ENCODE measurements at regions not wholly inside any gene's neighbourhood (a gene's known extent, or its start where the extent isn't known, plus 50 kb on each side); places are given as distances from the start of the nearest gene placed in this dataset.
A peak's percentile ranks its signal among the peaks of the same experiment; 100 is the strongest.
"Not testable (repeated sequence)": the region's sequence is repeated elsewhere in the genome, so short reads cannot be mapped to it uniquely, and the experiment has no call there.

- TF ChIP-seq, protein P1, sequence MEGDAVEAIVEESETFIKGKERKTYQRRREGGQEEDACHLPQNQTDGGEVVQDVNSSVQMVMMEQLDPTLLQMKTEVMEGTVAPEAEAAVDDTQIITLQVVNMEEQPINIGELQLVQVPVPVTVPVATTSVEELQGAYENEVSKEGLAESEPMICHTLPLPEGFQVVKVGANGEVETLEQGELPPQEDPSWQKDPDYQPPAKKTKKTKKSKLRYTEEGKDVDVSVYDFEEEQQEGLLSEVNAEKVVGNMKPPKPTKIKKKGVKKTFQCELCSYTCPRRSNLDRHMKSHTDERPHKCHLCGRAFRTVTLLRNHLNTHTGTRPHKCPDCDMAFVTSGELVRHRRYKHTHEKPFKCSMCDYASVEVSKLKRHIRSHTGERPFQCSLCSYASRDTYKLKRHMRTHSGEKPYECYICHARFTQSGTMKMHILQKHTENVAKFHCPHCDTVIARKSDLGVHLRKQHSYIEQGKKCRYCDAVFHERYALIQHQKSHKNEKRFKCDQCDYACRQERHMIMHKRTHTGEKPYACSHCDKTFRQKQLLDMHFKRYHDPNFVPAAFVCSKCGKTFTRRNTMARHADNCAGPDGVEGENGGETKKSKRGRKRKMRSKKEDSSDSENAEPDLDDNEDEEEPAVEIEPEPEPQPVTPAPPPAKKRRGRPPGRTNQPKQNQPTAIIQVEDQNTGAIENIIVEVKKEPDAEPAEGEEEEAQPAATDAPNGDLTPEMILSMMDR (IDR thresholded peaks at IDR 0.05; ENCODE audit: insufficient read depth, low read length, poor library complexity, severe bottlenecking), result no peak
- no peak for DNase-seq (ENCODE audit: low read depth)
- H3K27me3 ChIP-seq (ENCODE audit: control insufficient read depth, insufficient read depth, low read length), result no peaks in the 10 kb centered on the region
- H3K4me3 ChIP-seq (ENCODE audit: low read depth, low read length), result no peak overlapping the region
- H3K36me3 ChIP-seq (ENCODE audit: control insufficient read depth, insufficient read depth, low read length), result no peaks in the 10 kb centered on the region
Measured at GRCh38 chr17:71102777-71103176, 933.4 kb downstream of the KCNJ2 start.

- Histone ChIP-seq H3K27me3 (ENCODE audit: control insufficient read depth, insufficient read depth, low read length) (no peaks in the 10 kb centered on the region), H3K36me3 (ENCODE audit: control insufficient read depth, insufficient read depth, low read length) (no peaks in the 10 kb centered on the region), H3K4me3 (ENCODE audit: low read depth, low read length) (no peak overlapping the region)
- TF ChIP-seq, protein P1 (IDR thresholded peaks at IDR 0.05; ENCODE audit: insufficient read depth, low read length, poor library complexity, severe bottlenecking), result no peak
- no peak for DNase-seq (ENCODE audit: low read depth)
Measured at GRCh38 chr17:71104225-71104624, 934.9 kb downstream of the KCNJ2 start.

DNA sequence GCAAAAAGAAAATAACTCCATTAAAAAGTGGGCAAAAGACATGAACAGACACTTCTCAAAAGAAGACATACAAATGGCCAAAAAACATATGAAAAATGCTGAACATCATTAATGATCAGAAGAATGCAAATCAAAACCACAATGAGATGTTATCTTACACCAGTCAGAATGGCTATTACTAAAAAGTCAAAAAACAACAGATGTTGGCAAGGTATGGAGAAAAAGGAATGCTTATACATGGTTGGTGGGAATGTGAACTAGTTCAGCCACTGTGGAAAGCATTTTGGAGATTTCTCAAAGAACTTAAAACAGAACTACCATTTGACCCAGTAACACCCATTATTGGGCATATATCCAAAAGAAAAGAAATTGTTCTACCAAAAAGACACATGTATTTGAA is 936.7 kb downstream of the KCNJ2 start:
- not testable (repeated sequence) for DNase-seq (ENCODE audit: low read depth); H3K27me3 ChIP-seq (ENCODE audit: control insufficient read depth, insufficient read depth, low read length); H3K36me3 ChIP-seq (ENCODE audit: control insufficient read depth, insufficient read depth, low read length); H3K4me3 ChIP-seq (ENCODE audit: low read depth, low read length)

GRCh38 chr17:71107136-71107535 is 937.8 kb downstream of the KCNJ2 start:
- TF ChIP-seq, protein P1 (IDR thresholded peaks at IDR 0.05; ENCODE audit: insufficient read depth, low read length, poor library complexity, severe bottlenecking), result no peak
- DNase-seq (ENCODE audit: low read depth), result no peak
- no peak overlapping the region for H3K4me3 ChIP-seq (ENCODE audit: low read depth, low read length)
- H3K36me3 ChIP-seq (ENCODE audit: control insufficient read depth, insufficient read depth, low read length), result no peaks in the 10 kb centered on the region
- no peaks in the 10 kb centered on the region for H3K27me3 ChIP-seq (ENCODE audit: control insufficient read depth, insufficient read depth, low read length)

GRCh38 chr17:71109697-71110096 is 940.4 kb downstream of the KCNJ2 start:
- Histone ChIP-seq H3K27me3 (ENCODE audit: control insufficient read depth, insufficient read depth, low read length) (no peaks in the 10 kb centered on the region), H3K36me3 (ENCODE audit: control insufficient read depth, insufficient read depth, low read length) (no peaks in the 10 kb centered on the region), H3K4me3 (ENCODE audit: low read depth, low read length) (no peak overlapping the region)
- TF ChIP-seq, protein P1 (IDR thresholded peaks at IDR 0.05; ENCODE audit: insufficient read depth, low read length, poor library complexity, severe bottlenecking), result no peak
- no peak for DNase-seq (ENCODE audit: low read depth)

DNA sequence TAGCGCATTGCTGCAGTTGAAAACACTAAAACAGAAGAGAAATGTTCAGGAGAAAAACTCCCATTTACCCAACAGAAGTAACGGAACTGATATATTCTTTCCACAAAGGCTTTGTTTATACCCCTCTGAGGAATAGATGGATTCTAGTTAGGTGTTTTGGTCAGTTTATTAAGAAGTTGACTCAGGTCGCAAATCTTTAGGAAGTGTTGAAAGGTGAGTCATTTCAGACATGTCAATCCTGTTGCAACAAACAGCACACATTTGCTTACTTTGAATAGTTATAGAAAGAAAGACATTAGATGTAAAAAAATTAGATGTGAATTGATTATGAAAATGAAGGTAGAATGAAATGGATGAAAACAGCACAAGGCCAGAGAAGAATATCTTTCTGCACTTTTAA is 941.0 kb downstream of the KCNJ2 start:
- DNase-seq (ENCODE audit: low read depth), result peak; percentile 25
- Histone ChIP-seq H3K36me3 (ENCODE audit: control insufficient read depth, insufficient read depth, low read length) (no peaks in the 10 kb centered on the region), H3K4me3 (ENCODE audit: low read depth, low read length) (no peak overlapping the region), H3K27me3 (ENCODE audit: control insufficient read depth, insufficient read depth, low read length) (no peaks in the 10 kb centered on the region)
- TF ChIP-seq, protein P1 (IDR thresholded peaks at IDR 0.05; ENCODE audit: insufficient read depth, low read length, poor library complexity, severe bottlenecking), result no peak
